Heart left ventricle (tissue), 13 donors: ENCODE measurements at regions not wholly inside any gene's neighbourhood (a gene's known extent, or its start where the extent isn't known, plus 50 kb on each side); places are given as distances from the start of the nearest gene placed in this dataset.

Experiments used
- CTCF ChIP-seq, 12 donors: fragments of 200-600 bp; sonication (generic) in 4 of 12; IDR thresholded peaks; one replicate each; pipeline versions ENCODE4 v1.5.0 to v1.8.0; 2018 to 2022; ENCODE audit warnings: antibody characterized with exemption in 12 of 12, mild to moderate bottlenecking in 5 of 12
- POLR2A ChIP-seq, 2 donors: fragments of 450-650 bp; IDR thresholded peaks; one replicate each; pipeline ENCODE4 v1.6.1; 2017; ENCODE audit warnings: antibody characterized with exemption in 2 of 2, mild to moderate bottlenecking in 2 of 2, moderate library complexity in 2 of 2
- donor health status: ischemic (EF 13 %, LVEDD 7.1; RV severe dilation, severe dysfunction).
- donor health status: DM: no; HTN: yes; CAD: no.
- donor health status: DM: no; HTN: no; CAD: no.
- donor health status: ischemic (EF 25% LVEDD 6.9; RV normal size, moderate dysfunction).
- donor health status: ischemic (EF 25% LVEDD 5.7; RV mildly dilated, moderate dysfunction).
- donor health status: ischemic (EF 35%, LVEDD 5.7; RV mildly dilated, moderate dysfunction).
- donor health status: nonischemic (EF 11% LVEDD 7.7; RV severe dilation, severe dysfunction).
- donor health status: DM: yes; HTN: yes; CAD: no.
- donor health status: PGD.
- donor health status: ischemic (EF 29% LVEDD 5.4; RV normal size, mild dysfunction).
- donor health status: nonischemic (EF 23%, LVEDD 6.1; RV moderate dilation, normal function).

GRCh38 chr21:25453524-25453923 is 153.8 kb downstream of the MRPL39 start:
- TF ChIP-seq CTCF (IDR thresholded peaks at IDR 0.05) (no peak), POLR2A (IDR thresholded peaks at IDR 0.05) (no peak)
